ENCODE measurements at regions not wholly inside any gene's neighbourhood (a gene's known extent, or its start where the extent isn't known, plus 50 kb on each side); places are given as distances from the start of the nearest gene placed in this dataset.

DNA sequence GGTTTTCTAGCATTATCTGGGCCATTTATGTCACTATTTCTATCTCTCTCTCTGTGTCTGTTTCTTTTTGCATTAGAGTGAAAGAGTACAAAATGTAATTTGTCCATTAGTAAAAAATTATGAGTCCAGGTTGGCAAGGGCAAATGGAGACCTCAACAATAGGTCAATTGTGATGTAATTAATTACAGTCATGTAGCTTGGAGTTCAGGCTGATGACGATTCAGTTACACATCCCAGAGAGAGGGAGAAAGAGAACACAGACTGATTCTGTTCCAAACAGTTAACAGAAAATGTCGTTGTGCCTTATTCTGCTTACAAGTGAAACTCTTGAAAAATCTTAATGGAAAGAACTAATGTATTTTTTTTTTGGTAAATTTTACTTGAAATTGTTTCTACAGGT is 83.3 kb downstream of the ATXN7L3B start:
- Histone ChIP-seq H4K20me1 (ENCODE audit: low read depth, low read length) (no peaks in the 10 kb centered on the region), H3K27me3 (ENCODE audit: low read length) (no peaks in the 10 kb centered on the region), H3K9ac (ENCODE audit: low read length) (no peak overlapping the region), H2AFZ (ENCODE audit: low read depth, low read length, severe bottlenecking) (no peak overlapping the region), H3K4me3 (ENCODE audit: insufficient read depth, low read length, poor library complexity, severe bottlenecking) (no peak overlapping the region), H3K79me2 (ENCODE audit: insufficient read depth, low read length) (no peaks in the 10 kb centered on the region), H3K27ac (ENCODE audit: low read depth, low read length) (no peak overlapping the region), H3K4me2 (ENCODE audit: low read depth, low read length, poor library complexity, severe bottlenecking) (no peak overlapping the region), H3F3A (ENCODE audit: insufficient read depth) (no peaks in the 10 kb centered on the region; the same call in 1 of the 2 replicates), H3K9me3 (ENCODE audit: insufficient read depth, low read length) (no peaks in the 10 kb centered on the region), H3K9me2 (replicated peaks; ENCODE audit: insufficient read depth, low read length) (no peaks in the 10 kb centered on the region), H3K36me3 (ENCODE audit: low read length) (no peaks in the 10 kb centered on the region)
- TF ChIP-seq EZH2phosphoT487 (conservative IDR thresholded peaks at IDR 0.05; ENCODE audit: low read length) = no peak
- no peak for TF ChIP-seq CTCF (IDR thresholded peaks at IDR 0.05; ENCODE audit: insufficient read depth, low read length, poor library complexity, severe bottlenecking)

GRCh38 chr12:74624201-74624600 is 86.6 kb downstream of the ATXN7L3B start:
- H3K36me3 ChIP-seq (ENCODE audit: low read length) = no peaks in the 10 kb centered on the region
- peak overlapping the region; percentile 32 for H3K4me2 ChIP-seq (ENCODE audit: low read depth, low read length, poor library complexity, severe bottlenecking)
- H3F3A ChIP-seq (ENCODE audit: insufficient read depth) = peaks cover 13% of the 10 kb centered on the region
- TF ChIP-seq EZH2phosphoT487 (conservative IDR thresholded peaks at IDR 0.05; ENCODE audit: low read length) (no peak), CTCF (IDR thresholded peaks at IDR 0.05; ENCODE audit: insufficient read depth, low read length, poor library complexity, severe bottlenecking) (no peak)
- no peaks in the 10 kb centered on the region for H3K27me3 ChIP-seq (ENCODE audit: low read length)
- no peak overlapping the region for H3K4me3 ChIP-seq (ENCODE audit: insufficient read depth, low read length, poor library complexity, severe bottlenecking)
- no peaks in the 10 kb centered on the region for H3K79me2 ChIP-seq (ENCODE audit: insufficient read depth, low read length)
- peak overlapping the region; percentile 54 for H2AFZ ChIP-seq (ENCODE audit: low read depth, low read length, severe bottlenecking)
- no peaks in the 10 kb centered on the region for H3K9me2 ChIP-seq (replicated peaks; ENCODE audit: insufficient read depth, low read length)
- H3K9me3 ChIP-seq (ENCODE audit: insufficient read depth, low read length) = no peaks in the 10 kb centered on the region
- H3K27ac ChIP-seq (ENCODE audit: low read depth, low read length) = no peak overlapping the region
- no peaks in the 10 kb centered on the region for H4K20me1 ChIP-seq (ENCODE audit: low read depth, low read length)
- no peak overlapping the region for H3K9ac ChIP-seq (ENCODE audit: low read length)

DNA sequence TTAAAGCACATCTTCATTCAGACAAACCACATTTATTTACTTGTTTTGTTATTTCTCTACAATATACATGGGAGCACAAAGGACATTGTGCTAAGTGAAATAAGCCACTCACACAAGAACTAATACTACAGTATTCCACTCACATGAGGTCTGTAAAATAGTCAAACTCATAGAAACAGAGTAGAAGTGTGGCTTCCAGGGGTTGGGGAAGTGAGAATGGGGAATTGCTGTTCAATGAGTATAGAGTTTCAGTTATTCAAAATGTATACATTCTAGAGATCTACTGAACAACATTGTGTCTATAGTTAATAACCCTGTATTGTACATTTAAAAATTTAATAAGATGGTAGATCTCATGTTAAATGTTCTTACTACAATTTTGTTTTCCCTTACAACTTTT is 88.8 kb downstream of the ATXN7L3B start:
- H3K79me2 ChIP-seq (ENCODE audit: insufficient read depth, low read length) = no peaks in the 10 kb centered on the region
- TF ChIP-seq EZH2phosphoT487 (conservative IDR thresholded peaks at IDR 0.05; ENCODE audit: low read length) (no peak), CTCF (IDR thresholded peaks at IDR 0.05; ENCODE audit: insufficient read depth, low read length, poor library complexity, severe bottlenecking) (no peak)
- H3K36me3 ChIP-seq (ENCODE audit: low read length) = no peaks in the 10 kb centered on the region
- no peaks in the 10 kb centered on the region for H4K20me1 ChIP-seq (ENCODE audit: low read depth, low read length)
- peak overlapping the region; percentile 64 for H3K4me2 ChIP-seq (ENCODE audit: low read depth, low read length, poor library complexity, severe bottlenecking)
- H3K4me3 ChIP-seq (ENCODE audit: insufficient read depth, low read length, poor library complexity, severe bottlenecking) = no peak overlapping the region
- peak overlapping the region; percentile 82 for H3K27ac ChIP-seq (ENCODE audit: low read depth, low read length)
- peaks cover 13% of the 10 kb centered on the region for H3F3A ChIP-seq (ENCODE audit: insufficient read depth)
- H3K27me3 ChIP-seq (ENCODE audit: low read length) = no peaks in the 10 kb centered on the region
- H2AFZ ChIP-seq (ENCODE audit: low read depth, low read length, severe bottlenecking) = peak overlapping the region; percentile 50
- no peak overlapping the region; the same call in 1 of the 2 replicates for H3K9ac ChIP-seq (ENCODE audit: low read length)
- H3K9me3 ChIP-seq (ENCODE audit: insufficient read depth, low read length) = no peaks in the 10 kb centered on the region
- H3K9me2 ChIP-seq (replicated peaks; ENCODE audit: insufficient read depth, low read length) = no peaks in the 10 kb centered on the region
